Heart left ventricle (tissue), 13 donors: ENCODE measurements at regions not wholly inside any gene's neighbourhood (a gene's known extent, or its start where the extent isn't known, plus 50 kb on each side); places are given as distances from the start of the nearest gene placed in this dataset.

ENCODE experiments used
- CTCF ChIP-seq, 12 donors: fragments of 200-600 bp; sonication (generic) in 4 of 12; IDR thresholded peaks; one replicate each; pipeline versions ENCODE4 v1.5.0 to v1.8.0; 2018 to 2022; ENCODE audit warnings: antibody characterized with exemption in 12 of 12, mild to moderate bottlenecking in 5 of 12
- POLR2A ChIP-seq, 2 donors: fragments of 450-650 bp; IDR thresholded peaks; one replicate each; pipeline ENCODE4 v1.6.1; 2017; ENCODE audit warnings: antibody characterized with exemption in 2 of 2, mild to moderate bottlenecking in 2 of 2, moderate library complexity in 2 of 2
- donor health status: ischemic (EF 13 %, LVEDD 7.1; RV severe dilation, severe dysfunction).
- donor health status: DM: no; HTN: yes; CAD: no.
- donor health status: DM: no; HTN: no; CAD: no.
- donor health status: ischemic (EF 25% LVEDD 6.9; RV normal size, moderate dysfunction).
- donor health status: ischemic (EF 25% LVEDD 5.7; RV mildly dilated, moderate dysfunction).
- donor health status: ischemic (EF 35%, LVEDD 5.7; RV mildly dilated, moderate dysfunction).
- donor health status: nonischemic (EF 11% LVEDD 7.7; RV severe dilation, severe dysfunction).
- donor health status: DM: yes; HTN: yes; CAD: no.
- donor health status: PGD.
- donor health status: ischemic (EF 29% LVEDD 5.4; RV normal size, mild dysfunction).
- donor health status: nonischemic (EF 23%, LVEDD 6.1; RV moderate dilation, normal function).

GRCh38 chr13:65530688-65531087 is 1699.4 kb downstream of the PCDH9 start:
- no peak for TF ChIP-seq CTCF (IDR thresholded peaks at IDR 0.05)
- no peak for TF ChIP-seq POLR2A (IDR thresholded peaks at IDR 0.05)
